ENCODE measurements at regions not wholly inside any gene's neighbourhood (a gene's known extent, or its start where the extent isn't known, plus 50 kb on each side); places are given as distances from the start of the nearest gene placed in this dataset.

- no peak for DNase-seq (ENCODE audit: low read depth in 2 of 2)
Measured at GRCh38 chr3:177934001-177934891, 602.0 kb upstream of the KCNMB2 start.

DNA sequence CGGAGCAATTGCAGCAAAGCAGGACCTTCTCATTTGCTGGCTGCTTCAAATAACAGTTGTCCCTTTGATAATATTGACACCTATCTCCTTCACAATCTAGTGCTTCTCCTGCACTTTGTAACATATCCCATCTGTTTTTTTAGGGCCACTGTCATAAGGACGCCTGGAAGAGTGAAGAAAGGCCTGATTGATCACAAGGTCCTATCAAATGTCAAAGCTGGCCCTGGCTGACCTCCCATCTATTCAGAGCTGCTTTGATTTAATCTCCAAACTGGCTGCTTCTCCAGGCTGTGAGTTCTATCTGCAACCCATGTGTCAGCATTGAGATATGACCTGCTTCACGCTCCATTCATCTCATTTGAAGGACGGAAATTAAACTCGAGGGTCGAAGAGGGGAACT is 601.2 kb upstream of the KCNMB2 start:
- DNase-seq (ENCODE audit: low read depth in 2 of 2), result no peak

GRCh38 chr3:177936721-177937120 is 599.5 kb upstream of the KCNMB2 start:
- DNase-seq (ENCODE audit: low read depth in 2 of 2), result no peak

DNA sequence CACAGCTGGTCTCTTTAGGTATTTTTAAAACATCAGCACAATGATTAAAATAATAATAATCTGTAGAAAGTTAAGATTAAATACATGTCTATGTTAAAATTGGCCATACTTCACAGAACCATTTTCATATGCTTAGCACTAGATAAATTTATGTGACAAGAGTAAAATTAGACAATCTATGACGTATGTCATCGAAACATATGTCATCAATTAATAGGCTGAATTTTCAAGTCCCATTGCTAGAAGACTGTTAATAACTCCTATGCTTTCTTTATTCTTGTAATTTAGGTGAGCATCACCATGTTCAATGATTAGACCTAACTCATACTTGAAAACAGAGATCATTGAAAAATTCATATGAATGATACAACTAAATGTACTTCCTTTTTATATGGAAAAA is 593.3 kb upstream of the KCNMB2 start:
- no peak for DNase-seq (ENCODE audit: low read depth in 2 of 2)

DNA sequence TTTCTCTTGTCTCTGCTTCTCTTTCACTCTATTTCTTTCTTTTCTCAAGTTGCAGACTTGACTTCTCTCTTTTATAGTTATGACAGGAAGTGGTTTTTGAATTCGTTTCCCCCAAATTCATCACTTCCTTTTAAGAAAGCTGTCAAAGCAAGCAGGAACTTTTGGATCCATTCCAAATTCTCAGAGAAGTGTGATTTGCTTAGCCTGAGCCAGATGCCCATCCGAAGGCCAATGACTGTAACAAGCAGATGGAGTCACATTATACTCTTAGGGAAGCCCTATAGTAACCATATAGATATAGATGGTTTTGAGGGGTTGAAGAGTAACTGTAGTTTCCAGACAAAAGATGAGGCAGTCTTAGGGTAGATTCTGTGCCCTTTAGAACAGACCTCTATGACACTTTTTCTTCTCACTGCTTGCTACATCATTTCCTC is 592.0 kb upstream of the KCNMB2 start:
- no peak for DNase-seq (ENCODE audit: low read depth in 2 of 2)

DNA sequence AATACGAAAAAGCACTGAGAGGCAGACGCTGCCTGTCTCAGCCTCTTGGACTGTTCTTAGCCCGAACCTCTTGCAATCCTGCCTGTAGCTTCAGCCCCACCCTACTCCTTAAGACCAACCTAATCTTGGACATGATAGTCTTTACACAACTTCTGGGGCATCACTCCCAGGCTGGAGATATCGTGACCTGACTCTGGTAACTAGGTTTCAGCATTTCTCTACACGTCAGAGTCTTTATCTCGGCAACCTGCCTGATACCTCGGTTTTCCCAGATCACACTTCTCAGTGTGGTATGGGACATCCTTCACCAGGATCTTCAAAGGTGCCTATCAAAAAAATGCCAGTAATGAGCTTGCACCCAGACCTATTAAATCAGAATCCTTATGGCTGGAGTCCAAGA is 590.2 kb upstream of the KCNMB2 start:
- no peak for DNase-seq (ENCODE audit: low read depth in 2 of 2)

DNA sequence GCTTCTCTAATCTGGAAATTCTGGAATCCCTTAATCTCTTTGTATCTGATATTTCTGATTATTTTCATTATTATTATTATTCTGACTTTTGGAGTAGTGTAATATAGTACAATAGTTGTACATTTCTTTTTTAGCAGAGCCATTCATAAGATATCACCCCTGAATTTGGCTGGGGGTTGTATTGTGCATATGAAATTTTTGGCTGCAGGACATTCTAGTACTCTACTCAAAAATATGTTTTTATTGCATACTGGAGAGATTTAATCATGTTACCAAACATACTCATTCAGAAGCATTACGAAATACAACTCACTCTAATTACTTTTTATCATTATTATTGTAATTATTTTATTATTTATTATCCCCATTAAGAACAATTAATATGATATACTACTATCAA is 589.7 kb upstream of the KCNMB2 start:
- DNase-seq (ENCODE audit: low read depth in 2 of 2), result no peak

DNA sequence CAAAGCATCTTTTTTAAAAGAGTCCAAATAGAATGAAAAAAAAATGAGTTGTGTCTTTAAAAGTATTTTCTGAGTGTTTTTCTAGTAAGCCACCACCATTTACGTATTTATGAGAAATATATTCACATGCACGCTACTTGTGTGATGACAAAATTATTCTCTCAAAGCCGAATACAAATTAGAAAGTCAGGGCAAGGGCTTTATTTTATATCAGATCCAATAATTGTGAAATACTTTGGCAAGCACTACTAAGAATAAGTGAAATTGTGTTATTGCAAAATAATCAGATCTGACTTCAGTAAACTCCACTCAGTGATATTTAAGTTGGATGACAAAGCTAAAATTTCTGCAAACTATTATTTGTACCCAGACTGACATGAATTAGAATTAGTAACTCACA is 589.3 kb upstream of the KCNMB2 start:
- DNase-seq (ENCODE audit: low read depth in 2 of 2), result no peak

DNA sequence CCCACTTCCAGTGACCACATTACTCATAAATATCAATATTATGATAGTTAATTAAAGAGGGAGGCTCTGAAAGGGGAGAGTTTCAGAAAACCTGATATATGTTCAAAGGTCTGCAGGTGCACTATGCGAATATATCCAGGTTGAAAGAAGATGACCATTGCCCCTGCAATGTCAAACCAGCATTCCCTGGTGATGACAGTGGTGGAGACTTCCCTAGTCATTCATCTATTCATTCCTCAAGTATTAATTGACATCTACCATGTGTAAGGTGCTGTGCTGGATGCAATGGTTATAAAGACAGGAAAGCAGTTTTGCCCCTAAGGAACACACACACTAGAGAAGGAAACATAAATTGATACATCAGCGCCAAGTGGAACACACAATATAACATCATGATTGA is 588.3 kb upstream of the KCNMB2 start:
- no peak for DNase-seq (ENCODE audit: low read depth in 2 of 2)

DNA sequence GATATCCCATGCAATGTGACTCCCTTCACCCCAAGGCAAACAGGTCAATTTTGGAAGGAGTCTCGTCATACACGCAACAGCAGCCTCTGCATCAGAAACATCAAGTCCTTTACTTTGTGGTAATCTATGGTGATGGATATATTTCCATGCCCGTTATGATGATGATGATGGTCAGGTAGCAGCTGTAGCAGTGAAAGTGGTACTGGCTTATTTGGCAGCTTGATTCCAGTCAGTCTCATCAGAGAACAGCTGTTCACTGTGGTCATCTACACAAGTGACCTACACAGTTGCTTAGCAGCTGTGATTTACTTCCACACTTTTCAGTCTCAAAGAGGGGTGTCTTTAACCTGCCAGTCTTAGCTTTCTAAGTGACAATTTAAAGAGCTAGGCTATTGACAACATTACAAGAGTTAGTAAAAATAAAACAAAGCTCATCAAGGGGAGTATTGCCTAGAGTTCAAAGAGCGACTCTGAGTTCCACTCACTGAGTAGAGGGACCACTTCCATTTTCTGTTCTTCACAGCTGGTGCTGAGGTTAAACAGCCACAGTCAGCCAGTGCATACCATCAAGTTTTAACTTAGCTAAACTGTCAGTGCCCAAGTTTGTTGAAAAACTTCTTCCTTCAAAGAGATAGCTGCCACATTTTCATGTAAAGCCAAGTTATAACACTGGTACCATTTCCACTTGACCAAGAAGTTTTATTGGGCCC is 587.4 kb upstream of the KCNMB2 start:
- no peak for DNase-seq (ENCODE audit: low read depth in 2 of 2)

DNA sequence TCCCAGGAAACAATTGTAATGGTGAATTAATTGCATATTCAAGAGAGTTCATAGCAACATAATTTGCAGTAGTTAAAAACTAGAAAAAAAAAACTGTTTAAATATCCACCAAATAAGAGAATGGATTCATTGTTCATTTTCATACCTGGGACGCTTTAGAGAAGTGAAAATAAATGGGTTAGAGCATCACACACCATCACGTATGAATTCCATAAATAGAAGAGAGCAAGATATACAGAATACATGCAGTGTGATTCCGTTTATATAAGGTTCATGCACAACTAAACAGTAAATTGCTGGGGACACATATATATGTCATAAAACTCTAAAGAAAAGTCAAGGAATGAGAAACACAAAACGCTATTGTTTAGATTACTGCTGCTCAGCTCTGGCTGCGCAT is 577.0 kb upstream of the KCNMB2 start:
- no peak for DNase-seq (ENCODE audit: low read depth in 2 of 2)

- no peak for DNase-seq (ENCODE audit: low read depth in 2 of 2)
Measured at GRCh38 chr3:177960014-177960413, 576.2 kb upstream of the KCNMB2 start.

DNA sequence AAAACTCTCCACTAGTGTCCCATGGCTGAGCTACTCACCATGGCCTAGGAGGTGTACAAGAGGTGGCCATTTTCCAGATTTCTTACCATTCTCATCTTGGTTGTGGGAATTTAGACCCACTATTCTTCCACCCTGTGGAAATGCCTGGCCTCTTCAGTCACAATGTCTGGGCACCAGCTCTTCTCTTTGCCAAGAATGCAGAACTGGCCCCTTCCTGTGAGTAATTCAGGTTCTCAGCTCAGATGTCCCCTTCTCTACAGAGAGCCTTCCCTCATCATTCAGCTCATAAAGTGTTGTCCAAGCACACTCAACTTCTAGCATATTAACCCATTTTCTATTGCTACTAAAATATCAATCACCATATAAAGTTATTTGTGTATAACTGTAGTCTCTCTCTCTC is 575.5 kb upstream of the KCNMB2 start:
- DNase-seq (ENCODE audit: low read depth in 2 of 2), result no peak

GRCh38 chr3:177961784-177962183 is 574.5 kb upstream of the KCNMB2 start:
- DNase-seq (ENCODE audit: low read depth in 2 of 2), result no peak

GRCh38 chr3:177966493-177966892 is 569.7 kb upstream of the KCNMB2 start:
- no peak for DNase-seq (ENCODE audit: low read depth in 2 of 2)

- DNase-seq (ENCODE audit: low read depth in 2 of 2), result no peak
Measured at GRCh38 chr3:177968891-177969290, 567.3 kb upstream of the KCNMB2 start.

GRCh38 chr3:177973241-177973840 is 562.9 kb upstream of the KCNMB2 start:
- no peak for DNase-seq (ENCODE audit: low read depth in 2 of 2)

DNA sequence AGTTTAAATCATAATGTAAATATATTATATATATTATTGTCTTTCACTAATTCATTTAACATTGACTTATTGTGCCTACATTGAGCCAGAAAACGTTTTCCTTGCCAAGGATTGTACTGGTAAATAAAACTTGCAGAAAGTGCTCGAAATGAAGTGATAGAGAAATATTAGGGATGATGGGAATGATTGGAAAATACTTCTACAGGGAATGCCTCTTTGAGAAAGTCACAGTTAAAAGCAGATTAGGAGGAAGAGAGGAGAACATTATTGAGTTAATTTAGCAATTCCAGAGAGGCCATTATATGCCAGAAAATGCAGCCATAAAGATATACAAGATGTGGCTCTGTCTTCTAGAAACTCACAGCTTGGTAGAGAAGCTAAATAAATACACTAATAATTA is 560.0 kb upstream of the KCNMB2 start:
- no peak for DNase-seq (ENCODE audit: low read depth in 2 of 2)

DNA sequence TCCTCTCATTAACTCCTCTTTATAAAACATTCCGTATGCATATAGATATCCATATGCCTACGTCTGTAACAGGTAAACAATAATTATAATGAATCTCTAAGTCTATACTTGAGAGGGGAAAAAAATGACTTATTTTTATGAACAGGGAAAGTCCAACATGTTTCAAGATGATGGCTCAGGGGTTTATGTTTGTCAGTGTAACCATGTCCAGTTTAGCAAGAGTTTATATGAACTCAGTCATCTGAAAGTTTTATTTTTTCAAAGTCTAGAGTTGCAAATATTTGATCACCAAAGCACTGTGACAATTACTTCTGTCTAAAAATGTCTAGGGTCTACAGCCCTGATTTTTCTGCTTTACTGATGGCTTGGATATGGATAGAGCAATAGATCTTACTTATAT is 559.4 kb upstream of the KCNMB2 start:
- DNase-seq (ENCODE audit: low read depth in 2 of 2), result no peak

DNA sequence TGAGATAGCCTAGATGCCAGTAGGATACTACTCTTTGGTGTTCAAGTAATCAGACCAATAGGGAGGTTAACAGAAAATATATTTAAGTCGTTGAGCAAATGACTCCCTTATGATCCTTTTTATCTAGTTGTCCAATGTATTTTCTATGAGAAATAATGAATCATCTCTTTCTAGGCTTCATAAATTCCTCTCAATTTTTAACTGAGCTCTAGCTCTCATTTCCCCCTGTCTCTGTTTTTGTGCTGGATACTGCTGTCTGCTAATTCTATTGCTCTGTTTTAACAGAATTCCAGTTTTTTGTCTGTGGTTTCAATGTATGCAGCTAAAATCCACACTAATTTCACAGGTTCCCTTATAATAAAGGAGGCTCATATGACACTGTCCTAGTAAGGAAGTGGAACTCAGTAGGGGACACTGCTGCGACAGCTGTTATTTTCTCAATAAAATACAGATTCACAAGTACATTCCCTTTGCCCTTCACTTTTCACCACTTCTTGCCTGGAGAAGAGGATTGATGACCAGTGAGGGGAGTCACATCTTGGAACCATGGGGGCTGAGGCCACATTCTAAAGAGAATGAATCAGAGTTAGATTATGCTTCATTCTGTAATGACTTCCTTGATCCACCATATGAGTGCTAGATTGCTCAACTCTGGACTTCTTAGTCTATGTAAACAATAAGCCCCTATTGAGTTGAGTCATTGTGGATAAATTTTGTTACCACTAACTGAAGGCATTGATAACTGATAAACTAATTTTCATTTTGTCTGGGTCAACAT is 558.7 kb upstream of the KCNMB2 start:
- DNase-seq (ENCODE audit: low read depth in 2 of 2), result no peak

GRCh38 chr3:177978946-177979345 is 557.3 kb upstream of the KCNMB2 start:
- DNase-seq (ENCODE audit: low read depth in 2 of 2), result no peak

- DNase-seq (ENCODE audit: low read depth in 2 of 2), result no peak
Measured at GRCh38 chr3:177979703-177980102, 556.5 kb upstream of the KCNMB2 start.

All from stimulated activated CD4-positive, alpha-beta T cell treated with anti-CD3 and anti-CD28 coated beads, Interleukin-1b, Interleukin-23, amount 100 ng/mL, for 1 hour (primary cell).